GM23338 (cell line): ENCODE measurements at regions not wholly inside any gene's neighbourhood (a gene's known extent, or its start where the extent isn't known, plus 50 kb on each side); places are given as distances from the start of the nearest gene placed in this dataset.

Experiments
- CREB1 ChIP-seq: fragments of 250-450 bp; sonication (Bioruptor Pico); IDR thresholded peaks from 2 replicates; pipeline ENCODE4 v1.5.0; 2020; ENCODE audit warnings: low read depth, mild to moderate bottlenecking, moderate library complexity
- EZH2 ChIP-seq: fragments of 200-600 bp; sonication (generic); IDR thresholded peaks from one replicate; pipeline ENCODE4 v1.8.0; 2017; ENCODE audit warnings: antibody characterized with exemption, mild to moderate bottlenecking, low read depth; ENCODE audit not compliant: unreplicated experiment
- EZH2phosphoT487 ChIP-seq: fragments of 200-600 bp; sonication (generic); IDR thresholded peaks from one replicate; pipeline ENCODE4 v1.8.1; 2018; ENCODE audit warnings: antibody characterized with exemption; ENCODE audit not compliant: unreplicated experiment
- JUNB ChIP-seq: IDR thresholded peaks from one replicate; pipeline ENCODE4 v1.6.1; 2016; ENCODE audit warnings: antibody characterized with exemption; ENCODE audit not compliant: unreplicated experiment
- NANOG ChIP-seq: IDR thresholded peaks from 2 replicates; pipeline ENCODE4 v1.6.1; 2016; ENCODE audit warnings: antibody characterized with exemption, borderline replicate concordance
- POLR2AphosphoS5 ChIP-seq: IDR thresholded peaks from 2 replicates; pipeline ENCODE4 v1.6.1; 2016; ENCODE audit warnings: antibody characterized with exemption, low read depth
- STAT1 ChIP-seq: IDR thresholded peaks from one replicate; pipeline ENCODE4 v1.6.1; 2016; ENCODE audit warnings: antibody characterized with exemption; ENCODE audit not compliant: unreplicated experiment
- ZNF114 ChIP-seq: fragments of 250-450 bp; sonication (Bioruptor Pico); IDR thresholded peaks from 2 replicates; pipeline ENCODE4 v1.5.0; 2020; ENCODE audit warnings: mild to moderate bottlenecking, moderate library complexity
- ZNF331 ChIP-seq: fragments of 250-450 bp; sonication (Bioruptor Pico); IDR thresholded peaks from 2 replicates; pipeline ENCODE4 v1.5.0; 2020; ENCODE audit warnings: low read depth, mild to moderate bottlenecking, moderate library complexity
- TF ChIP-seq, protein P1 (sequence below): fragments of 250-450 bp; sonication (Bioruptor Pico); IDR thresholded peaks from 2 replicates; pipeline ENCODE4 v1.5.0; 2020; ENCODE audit warnings: mild to moderate bottlenecking, moderate library complexity
- TF ChIP-seq, protein P2 (sequence below): IDR thresholded peaks from 2 replicates; pipeline ENCODE4 v1.6.1; 2016; ENCODE audit warnings: antibody characterized with exemption
- TF ChIP-seq, protein P3 (sequence below), 2 experiments: fragments of 200-600 bp in 1 of 2; sonication (generic) in 1 of 2; conservative IDR thresholded peaks; 2 replicates each; pipeline versions ENCODE4 v1.5.1 to v1.6.1; 2016 to 2017; ENCODE audit warnings: antibody characterized with exemption in 2 of 2, low read depth in 2 of 2, mild to moderate bottlenecking in 2 of 2, moderate library complexity in 1 of 2

DNA sequence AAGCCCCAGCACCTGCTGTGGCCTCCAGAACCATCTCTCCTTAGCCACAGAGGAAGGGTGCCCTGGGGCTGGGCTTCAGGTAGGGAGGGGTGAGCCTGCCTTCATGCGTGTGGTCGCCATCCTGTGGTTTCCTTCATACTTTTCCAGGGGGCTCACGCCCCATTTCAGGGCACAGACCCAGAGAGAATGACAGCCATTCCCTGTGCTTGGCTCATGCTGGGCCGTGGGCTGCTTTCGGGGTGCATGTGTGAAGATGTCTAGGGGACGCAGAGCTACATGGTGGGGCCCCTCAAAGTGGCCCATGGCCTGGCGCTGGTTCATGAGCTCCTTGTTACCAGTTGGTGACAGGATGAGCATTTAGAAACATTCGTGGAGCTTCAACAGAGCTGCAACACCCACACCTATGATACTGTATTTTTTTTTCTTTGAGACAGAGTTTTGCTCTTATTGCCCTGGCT is 190.3 kb upstream of the SLC24A3 start (continued):
- TF ChIP-seq, protein P1, sequence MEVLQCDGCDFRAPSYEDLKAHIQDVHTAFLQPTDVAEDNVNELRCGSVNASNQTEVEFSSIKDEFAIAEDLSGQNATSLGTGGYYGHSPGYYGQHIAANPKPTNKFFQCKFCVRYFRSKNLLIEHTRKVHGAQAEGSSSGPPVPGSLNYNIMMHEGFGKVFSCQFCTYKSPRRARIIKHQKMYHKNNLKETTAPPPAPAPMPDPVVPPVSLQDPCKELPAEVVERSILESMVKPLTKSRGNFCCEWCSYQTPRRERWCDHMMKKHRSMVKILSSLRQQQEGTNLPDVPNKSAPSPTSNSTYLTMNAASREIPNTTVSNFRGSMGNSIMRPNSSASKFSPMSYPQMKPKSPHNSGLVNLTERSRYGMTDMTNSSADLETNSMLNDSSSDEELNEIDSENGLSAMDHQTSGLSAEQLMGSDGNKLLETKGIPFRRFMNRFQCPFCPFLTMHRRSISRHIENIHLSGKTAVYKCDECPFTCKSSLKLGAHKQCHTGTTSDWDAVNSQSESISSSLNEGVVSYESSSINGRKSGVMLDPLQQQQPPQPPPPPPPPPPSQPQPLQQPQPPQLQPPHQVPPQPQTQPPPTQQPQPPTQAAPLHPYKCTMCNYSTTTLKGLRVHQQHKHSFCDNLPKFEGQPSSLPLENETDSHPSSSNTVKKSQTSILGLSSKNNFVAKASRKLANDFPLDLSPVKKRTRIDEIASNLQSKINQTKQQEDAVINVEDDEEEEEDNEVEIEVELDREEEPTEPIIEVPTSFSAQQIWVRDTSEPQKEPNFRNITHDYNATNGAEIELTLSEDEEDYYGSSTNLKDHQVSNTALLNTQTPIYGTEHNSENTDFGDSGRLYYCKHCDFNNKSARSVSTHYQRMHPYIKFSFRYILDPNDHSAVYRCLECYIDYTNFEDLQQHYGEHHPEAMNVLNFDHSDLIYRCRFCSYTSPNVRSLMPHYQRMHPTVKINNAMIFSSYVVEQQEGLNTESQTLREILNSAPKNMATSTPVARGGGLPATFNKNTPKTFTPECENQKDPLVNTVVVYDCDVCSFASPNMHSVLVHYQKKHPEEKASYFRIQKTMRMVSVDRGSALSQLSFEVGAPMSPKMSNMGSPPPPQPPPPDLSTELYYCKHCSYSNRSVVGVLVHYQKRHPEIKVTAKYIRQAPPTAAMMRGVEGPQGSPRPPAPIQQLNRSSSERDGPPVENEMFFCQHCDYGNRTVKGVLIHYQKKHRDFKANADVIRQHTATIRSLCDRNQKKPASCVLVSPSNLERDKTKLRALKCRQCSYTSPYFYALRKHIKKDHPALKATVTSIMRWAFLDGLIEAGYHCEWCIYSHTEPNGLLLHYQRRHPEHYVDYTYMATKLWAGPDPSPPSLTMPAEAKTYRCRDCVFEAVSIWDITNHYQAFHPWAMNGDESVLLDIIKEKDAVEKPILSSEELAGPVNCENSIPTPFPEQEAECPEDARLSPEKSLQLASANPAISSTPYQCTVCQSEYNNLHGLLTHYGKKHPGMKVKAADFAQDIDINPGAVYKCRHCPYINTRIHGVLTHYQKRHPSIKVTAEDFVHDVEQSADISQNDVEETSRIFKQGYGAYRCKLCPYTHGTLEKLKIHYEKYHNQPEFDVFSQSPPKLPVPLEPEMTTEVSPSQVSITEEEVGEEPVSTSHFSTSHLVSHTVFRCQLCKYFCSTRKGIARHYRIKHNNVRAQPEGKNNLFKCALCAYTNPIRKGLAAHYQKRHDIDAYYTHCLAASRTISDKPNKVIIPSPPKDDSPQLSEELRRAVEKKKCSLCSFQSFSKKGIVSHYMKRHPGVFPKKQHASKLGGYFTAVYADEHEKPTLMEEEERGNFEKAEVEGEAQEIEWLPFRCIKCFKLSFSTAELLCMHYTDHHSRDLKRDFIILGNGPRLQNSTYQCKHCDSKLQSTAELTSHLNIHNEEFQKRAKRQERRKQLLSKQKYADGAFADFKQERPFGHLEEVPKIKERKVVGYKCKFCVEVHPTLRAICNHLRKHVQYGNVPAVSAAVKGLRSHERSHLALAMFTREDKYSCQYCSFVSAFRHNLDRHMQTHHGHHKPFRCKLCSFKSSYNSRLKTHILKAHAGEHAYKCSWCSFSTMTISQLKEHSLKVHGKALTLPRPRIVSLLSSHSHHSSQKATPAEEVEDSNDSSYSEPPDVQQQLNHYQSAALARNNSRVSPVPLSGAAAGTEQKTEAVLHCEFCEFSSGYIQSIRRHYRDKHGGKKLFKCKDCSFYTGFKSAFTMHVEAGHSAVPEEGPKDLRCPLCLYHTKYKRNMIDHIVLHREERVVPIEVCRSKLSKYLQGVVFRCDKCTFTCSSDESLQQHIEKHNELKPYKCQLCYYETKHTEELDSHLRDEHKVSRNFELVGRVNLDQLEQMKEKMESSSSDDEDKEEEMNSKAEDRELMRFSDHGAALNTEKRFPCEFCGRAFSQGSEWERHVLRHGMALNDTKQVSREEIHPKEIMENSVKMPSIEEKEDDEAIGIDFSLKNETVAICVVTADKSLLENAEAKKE (CRISPR knock-in tag): no peak
- TF ChIP-seq POLR2AphosphoS5 (no peak), CREB1 (CRISPR knock-in tag) (no peak), EZH2 (no peak), ZNF331 (no peak), ZNF114 (CRISPR knock-in tag) (no peak), STAT1 (no peak), EZH2phosphoT487 (no peak), JUNB (no peak), NANOG (no peak)
- TF ChIP-seq, protein P2, sequence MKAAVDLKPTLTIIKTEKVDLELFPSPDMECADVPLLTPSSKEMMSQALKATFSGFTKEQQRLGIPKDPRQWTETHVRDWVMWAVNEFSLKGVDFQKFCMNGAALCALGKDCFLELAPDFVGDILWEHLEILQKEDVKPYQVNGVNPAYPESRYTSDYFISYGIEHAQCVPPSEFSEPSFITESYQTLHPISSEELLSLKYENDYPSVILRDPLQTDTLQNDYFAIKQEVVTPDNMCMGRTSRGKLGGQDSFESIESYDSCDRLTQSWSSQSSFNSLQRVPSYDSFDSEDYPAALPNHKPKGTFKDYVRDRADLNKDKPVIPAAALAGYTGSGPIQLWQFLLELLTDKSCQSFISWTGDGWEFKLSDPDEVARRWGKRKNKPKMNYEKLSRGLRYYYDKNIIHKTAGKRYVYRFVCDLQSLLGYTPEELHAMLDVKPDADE: no peak
- TF ChIP-seq, protein P3, sequence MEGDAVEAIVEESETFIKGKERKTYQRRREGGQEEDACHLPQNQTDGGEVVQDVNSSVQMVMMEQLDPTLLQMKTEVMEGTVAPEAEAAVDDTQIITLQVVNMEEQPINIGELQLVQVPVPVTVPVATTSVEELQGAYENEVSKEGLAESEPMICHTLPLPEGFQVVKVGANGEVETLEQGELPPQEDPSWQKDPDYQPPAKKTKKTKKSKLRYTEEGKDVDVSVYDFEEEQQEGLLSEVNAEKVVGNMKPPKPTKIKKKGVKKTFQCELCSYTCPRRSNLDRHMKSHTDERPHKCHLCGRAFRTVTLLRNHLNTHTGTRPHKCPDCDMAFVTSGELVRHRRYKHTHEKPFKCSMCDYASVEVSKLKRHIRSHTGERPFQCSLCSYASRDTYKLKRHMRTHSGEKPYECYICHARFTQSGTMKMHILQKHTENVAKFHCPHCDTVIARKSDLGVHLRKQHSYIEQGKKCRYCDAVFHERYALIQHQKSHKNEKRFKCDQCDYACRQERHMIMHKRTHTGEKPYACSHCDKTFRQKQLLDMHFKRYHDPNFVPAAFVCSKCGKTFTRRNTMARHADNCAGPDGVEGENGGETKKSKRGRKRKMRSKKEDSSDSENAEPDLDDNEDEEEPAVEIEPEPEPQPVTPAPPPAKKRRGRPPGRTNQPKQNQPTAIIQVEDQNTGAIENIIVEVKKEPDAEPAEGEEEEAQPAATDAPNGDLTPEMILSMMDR (conservative IDR thresholded peaks at IDR 0.05; ENCODE audit: low read depth in 2 of 2): no peak
